Glutamatergic neuron (in vitro differentiated cells): ENCODE measurements at regions not wholly inside any gene's neighbourhood (a gene's known extent, or its start where the extent isn't known, plus 50 kb on each side); places are given as distances from the start of the nearest gene placed in this dataset.

Source experiments
- DNase-seq: peaks from one replicate; pipeline ENCODE4 v3.0.0; 2022
- H3K27ac Mint-ChIP-seq: one replicate; pipeline ENCODE4 v1.8.0; 2020; ENCODE audit warnings: mild to moderate bottlenecking, mixed read lengths, inconsistent platforms; ENCODE audit not compliant: unreplicated experiment
- H3K27me3 Mint-ChIP-seq: one replicate; pipeline ENCODE4 v1.8.0; 2020; ENCODE audit warnings: mild to moderate bottlenecking, moderate library complexity, mixed read lengths, inconsistent platforms; ENCODE audit not compliant: unreplicated experiment
- H3K36me3 Mint-ChIP-seq: one replicate; pipeline ENCODE4 v1.8.0; 2020; ENCODE audit warnings: mild to moderate bottlenecking, mixed read lengths, inconsistent platforms; ENCODE audit not compliant: unreplicated experiment
- H3K4me1 Mint-ChIP-seq: one replicate; pipeline ENCODE4 v1.8.0; 2020; ENCODE audit warnings: mild to moderate bottlenecking, low read depth, mixed read lengths, inconsistent platforms; ENCODE audit not compliant: unreplicated experiment
- H3K4me3 Mint-ChIP-seq: one replicate; pipeline ENCODE4 v1.8.0; 2020; ENCODE audit warnings: mild to moderate bottlenecking, mixed read lengths, inconsistent platforms; ENCODE audit not compliant: unreplicated experiment
- H3K9me3 Mint-ChIP-seq: one replicate; pipeline ENCODE4 v1.8.0; 2020; ENCODE audit warnings: mild to moderate bottlenecking, moderate library complexity, mixed read lengths, inconsistent platforms; ENCODE audit not compliant: unreplicated experiment
- TF ChIP-seq, protein P1 (sequence below): fragments of 200-600 bp; sonication (generic); IDR thresholded peaks from one replicate; pipeline ENCODE4 v1.5.0; 2021; ENCODE audit not compliant: partially characterized antibody, unreplicated experiment

GRCh38 chr1:4565166-4565565, 89.2 kb upstream of the AJAP1 start:
- H3K9me3 Mint-ChIP-seq: peaks cover 17% of the 10 kb centered on the region
- H3K27ac Mint-ChIP-seq: no peak overlapping the region
- H3K4me1 Mint-ChIP-seq: no peaks in the 10 kb centered on the region
- DNase-seq: no peak
- no peak overlapping the region for H3K4me3 Mint-ChIP-seq
- TF ChIP-seq, protein P1, sequence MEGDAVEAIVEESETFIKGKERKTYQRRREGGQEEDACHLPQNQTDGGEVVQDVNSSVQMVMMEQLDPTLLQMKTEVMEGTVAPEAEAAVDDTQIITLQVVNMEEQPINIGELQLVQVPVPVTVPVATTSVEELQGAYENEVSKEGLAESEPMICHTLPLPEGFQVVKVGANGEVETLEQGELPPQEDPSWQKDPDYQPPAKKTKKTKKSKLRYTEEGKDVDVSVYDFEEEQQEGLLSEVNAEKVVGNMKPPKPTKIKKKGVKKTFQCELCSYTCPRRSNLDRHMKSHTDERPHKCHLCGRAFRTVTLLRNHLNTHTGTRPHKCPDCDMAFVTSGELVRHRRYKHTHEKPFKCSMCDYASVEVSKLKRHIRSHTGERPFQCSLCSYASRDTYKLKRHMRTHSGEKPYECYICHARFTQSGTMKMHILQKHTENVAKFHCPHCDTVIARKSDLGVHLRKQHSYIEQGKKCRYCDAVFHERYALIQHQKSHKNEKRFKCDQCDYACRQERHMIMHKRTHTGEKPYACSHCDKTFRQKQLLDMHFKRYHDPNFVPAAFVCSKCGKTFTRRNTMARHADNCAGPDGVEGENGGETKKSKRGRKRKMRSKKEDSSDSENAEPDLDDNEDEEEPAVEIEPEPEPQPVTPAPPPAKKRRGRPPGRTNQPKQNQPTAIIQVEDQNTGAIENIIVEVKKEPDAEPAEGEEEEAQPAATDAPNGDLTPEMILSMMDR: no peak
- no peaks in the 10 kb centered on the region for H3K36me3 Mint-ChIP-seq
- peaks cover 2% of the 10 kb centered on the region for H3K27me3 Mint-ChIP-seq

- Mint-ChIP-seq H3K27ac (no peak overlapping the region), H3K4me1 (no peaks in the 10 kb centered on the region), H3K9me3 (peaks cover 17% of the 10 kb centered on the region), H3K27me3 (peaks cover 2% of the 10 kb centered on the region), H3K36me3 (no peaks in the 10 kb centered on the region), H3K4me3 (no peak overlapping the region)
- TF ChIP-seq, protein P1: no peak
- no peak for DNase-seq
These were observed 88.5 kb upstream of the AJAP1 start for GRCh38 chr1:4565801-4566449.

- Mint-ChIP-seq H3K27me3 (peaks cover 2% of the 10 kb centered on the region), H3K9me3 (peaks cover 18% of the 10 kb centered on the region), H3K27ac (no peak overlapping the region), H3K4me1 (no peaks in the 10 kb centered on the region), H3K4me3 (no peak overlapping the region), H3K36me3 (peaks cover 6% of the 10 kb centered on the region)
- DNase-seq: no peak
- TF ChIP-seq, protein P1: no peak
These were observed 83.1 kb upstream of the AJAP1 start for GRCh38 chr1:4571263-4571662.

DNA sequence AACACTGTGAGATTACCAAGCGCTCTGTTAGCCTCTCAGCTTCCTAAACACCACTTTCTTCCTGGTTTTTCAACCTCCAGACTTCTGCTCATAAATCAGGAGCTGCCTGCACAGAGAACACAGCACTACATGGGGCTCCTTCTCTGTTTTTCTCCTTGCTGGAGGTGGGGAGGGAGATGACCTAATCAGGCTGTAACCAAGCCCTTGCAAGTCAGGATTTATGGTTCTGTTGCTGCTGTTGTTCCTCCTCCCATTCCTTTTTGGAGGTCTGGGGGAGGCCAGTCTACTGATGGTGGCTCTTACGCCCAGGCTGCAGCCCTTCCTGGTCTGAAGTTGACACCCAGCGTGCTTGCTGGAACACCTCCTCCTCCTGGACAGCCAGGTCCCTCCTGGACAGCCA, 80.9 kb upstream of the AJAP1 start:
- H3K4me3 Mint-ChIP-seq: no peak overlapping the region
- H3K27ac Mint-ChIP-seq: no peak overlapping the region
- H3K27me3 Mint-ChIP-seq: peaks cover 2% of the 10 kb centered on the region
- H3K36me3 Mint-ChIP-seq: peaks cover 10% of the 10 kb centered on the region
- H3K4me1 Mint-ChIP-seq: no peaks in the 10 kb centered on the region
- H3K9me3 Mint-ChIP-seq: peaks cover 16% of the 10 kb centered on the region
- TF ChIP-seq, protein P1: no peak
- no peak for DNase-seq

GRCh38 chr1:4581807-4582206, 72.6 kb upstream of the AJAP1 start:
- Mint-ChIP-seq H3K4me1 (no peaks in the 10 kb centered on the region), H3K27ac (no peak overlapping the region), H3K27me3 (no peaks in the 10 kb centered on the region), H3K36me3 (peaks cover 15% of the 10 kb centered on the region), H3K9me3 (peaks cover 11% of the 10 kb centered on the region), H3K4me3 (no peak overlapping the region)
- DNase-seq: no peak
- TF ChIP-seq, protein P1: no peak
